ENCODE measurements at regions not wholly inside any gene's neighbourhood (a gene's known extent, or its start where the extent isn't known, plus 50 kb on each side); places are given as distances from the start of the nearest gene placed in this dataset.
"Not testable (repeated sequence)": the region's sequence is repeated elsewhere in the genome, so short reads cannot be mapped to it uniquely, and the experiment has no call there.

DNA sequence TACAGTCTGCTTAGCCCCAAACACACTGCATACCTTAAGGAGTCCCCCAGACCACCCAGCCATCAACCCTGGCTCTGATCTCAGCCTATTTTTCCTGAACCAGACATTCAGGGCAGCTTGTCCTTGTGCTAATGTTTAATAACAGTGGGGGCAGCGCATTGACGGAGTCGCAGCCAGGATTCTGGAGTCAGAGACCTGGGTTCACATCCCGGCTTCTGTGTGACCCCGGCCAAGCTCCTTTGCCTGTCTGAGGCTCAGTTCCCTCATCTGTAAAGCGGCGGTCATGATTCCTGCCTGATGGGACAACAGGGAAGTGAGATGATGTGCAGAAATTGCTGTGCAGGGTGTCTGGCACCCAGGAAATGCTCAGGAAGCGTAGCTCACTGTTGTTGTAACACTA is 63.1 kb downstream of the MATN1 start:
- FAIRE-seq (no peak), DNase-seq (ENCODE audit: low spot score) (no peak)

GRCh38 chr1:30659702-30660101 is 63.7 kb downstream of the MATN1 start:
- FAIRE-seq = no peak
- DNase-seq (ENCODE audit: low spot score) = no peak

DNA sequence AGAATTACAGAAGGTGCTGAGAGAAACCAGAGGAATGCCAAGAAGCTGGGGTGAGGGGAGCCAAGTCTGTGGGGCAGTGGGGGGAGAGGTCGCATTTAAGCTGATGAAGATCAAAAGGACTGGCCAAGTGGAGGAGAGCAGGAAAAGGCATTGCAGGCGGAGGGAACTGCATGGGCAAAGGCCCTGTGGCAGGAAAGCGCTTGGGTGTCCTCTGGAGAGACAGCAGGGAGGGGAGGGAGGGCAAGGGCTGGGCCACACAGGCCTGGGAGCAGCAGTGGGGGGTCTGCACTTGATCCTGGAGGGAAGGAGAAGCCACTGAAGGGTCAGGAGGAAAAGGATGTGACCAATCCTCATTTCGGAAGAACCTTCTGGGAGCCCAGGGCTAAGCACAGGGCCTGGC is 65.0 kb downstream of the MATN1 start:
- not testable (repeated sequence) for FAIRE-seq

GRCh38 chr1:30658014-30658336 is 65.4 kb downstream of the MATN1 start:
- FAIRE-seq = no peak
- no peak for DNase-seq (ENCODE audit: low spot score)

More for the DNA sequence above, 65.0 kb downstream of the MATN1 start:
- not testable (repeated sequence) for DNase-seq (ENCODE audit: low spot score)

- FAIRE-seq (no peak), DNase-seq (ENCODE audit: low spot score) (no peak)
Measured at GRCh38 chr1:30657131-30658013, 66.0 kb downstream of the MATN1 start.

- FAIRE-seq = no peak
- no peak for DNase-seq (ENCODE audit: low spot score)
Measured at GRCh38 chr1:30656171-30656940, 67.0 kb downstream of the MATN1 start.

GRCh38 chr1:30655672-30656071 is 67.7 kb downstream of the MATN1 start:
- FAIRE-seq (no peak), DNase-seq (ENCODE audit: low spot score) (no peak)

GRCh38 chr1:30654188-30654587 is 69.2 kb downstream of the MATN1 start:
- FAIRE-seq = no peak

DNA sequence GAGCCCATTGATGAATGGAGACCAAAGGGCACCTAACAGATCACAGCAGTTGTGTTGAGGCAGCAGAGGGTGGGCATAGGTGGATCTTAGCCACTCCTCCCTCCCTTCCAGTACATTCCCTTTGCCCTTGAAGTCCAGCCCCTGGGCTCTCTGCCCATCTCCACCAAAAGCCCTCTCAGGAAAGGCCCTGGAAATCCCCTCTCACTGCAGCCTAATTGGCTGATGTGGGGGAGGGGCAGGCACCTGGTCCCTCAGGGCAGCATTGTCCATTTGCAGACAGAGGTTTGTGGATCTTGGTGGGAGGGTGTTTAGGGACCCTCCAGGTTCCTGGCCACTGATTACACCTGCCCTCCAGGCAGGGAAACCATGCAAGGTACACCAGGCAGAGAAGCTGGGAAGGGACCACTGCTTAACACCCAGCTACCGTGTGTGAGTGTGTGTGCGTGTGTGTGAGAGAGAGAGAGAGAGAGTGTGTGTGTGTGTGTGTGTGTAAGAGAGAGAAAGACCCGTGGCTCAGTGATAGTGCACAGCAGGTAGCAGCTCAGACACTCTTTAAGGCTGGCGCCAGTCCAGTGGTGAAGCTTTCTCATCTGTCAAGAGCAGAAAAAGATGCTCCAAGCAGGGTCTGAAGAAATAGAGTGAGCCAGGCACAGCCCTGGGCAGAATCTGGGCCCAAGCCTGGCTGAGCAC is 71.1 kb downstream of the MATN1 start:
- no peak for FAIRE-seq
- no peak for DNase-seq (ENCODE audit: low spot score)

More at GRCh38 chr1:30654188-30654587, 69.2 kb downstream of the MATN1 start:
- no peak for DNase-seq (ENCODE audit: low spot score)

- not testable (repeated sequence) for FAIRE-seq; DNase-seq (ENCODE audit: low spot score)
Measured at GRCh38 chr1:30651395-30651794, 72.0 kb downstream of the MATN1 start.

- FAIRE-seq (no peak), DNase-seq (ENCODE audit: low spot score) (no peak)
Measured at GRCh38 chr1:30650968-30651320, 72.4 kb downstream of the MATN1 start.

- FAIRE-seq (no peak), DNase-seq (ENCODE audit: low spot score) (no peak)
Measured at GRCh38 chr1:30650038-30650967, 73.1 kb downstream of the MATN1 start.

- FAIRE-seq (no peak), DNase-seq (ENCODE audit: low spot score) (peak; percentile 18)
Measured at GRCh38 chr1:30649321-30649991, 73.9 kb downstream of the MATN1 start.

GRCh38 chr1:30648408-30649000 is 74.9 kb downstream of the MATN1 start:
- DNase-seq (ENCODE audit: low spot score) (no peak), FAIRE-seq (no peak)

DNA sequence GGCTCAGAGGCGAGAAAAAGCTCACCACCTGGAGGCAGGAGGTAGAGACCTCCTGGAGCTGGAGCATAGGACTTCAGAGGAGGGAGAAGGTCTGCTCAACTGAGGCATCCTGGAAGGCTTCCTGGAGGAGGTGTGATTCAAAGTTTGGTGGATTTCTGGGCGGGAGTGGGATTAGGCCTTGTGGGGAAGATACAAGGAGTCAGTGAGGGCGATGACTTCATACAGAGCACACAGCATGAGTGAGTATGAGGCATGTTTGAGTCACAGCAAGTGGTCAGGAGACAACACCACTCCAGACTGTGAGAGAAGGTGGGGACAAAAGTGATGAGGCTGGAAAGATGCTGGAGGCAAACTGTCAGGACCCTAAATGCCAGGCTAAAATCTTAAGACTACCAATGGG is 77.6 kb downstream of the MATN1 start:
- DNase-seq (ENCODE audit: low spot score) = peak; percentile 84
- no peak for FAIRE-seq

DNA sequence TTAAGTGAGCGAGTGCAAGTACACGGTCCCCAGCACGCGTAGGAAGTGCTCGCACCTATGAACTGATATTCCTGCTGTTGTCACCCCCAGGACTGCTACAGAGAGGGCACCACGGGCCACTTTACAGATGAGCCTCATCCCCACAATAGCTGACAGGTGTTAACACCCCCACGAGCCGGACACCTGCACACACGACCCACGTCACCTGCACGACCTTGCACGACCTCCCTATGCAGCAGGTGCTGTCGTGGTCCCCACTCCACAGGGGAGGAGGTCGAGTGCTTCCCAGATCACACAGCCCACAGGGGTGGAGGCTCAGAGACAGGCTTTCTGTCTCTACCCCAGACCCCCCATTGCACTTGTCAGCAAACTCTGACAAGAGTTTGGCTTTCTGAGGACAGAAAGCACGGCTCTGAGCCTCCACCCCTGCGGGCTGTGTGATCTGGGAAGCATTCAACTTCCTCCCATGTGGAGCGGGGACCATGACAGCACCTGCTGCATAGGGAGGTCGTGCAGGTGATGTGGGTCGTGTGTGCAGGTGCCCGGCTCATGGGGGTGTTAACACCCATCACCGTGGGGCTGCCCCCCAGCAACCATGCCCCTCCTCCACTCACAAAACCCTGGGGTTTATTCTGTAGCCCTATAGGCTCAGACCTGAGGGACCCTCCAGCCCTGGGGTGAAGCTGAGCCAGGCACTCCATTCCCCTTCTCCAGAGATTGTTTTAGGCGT is 80.8 kb downstream of the MATN1 start:
- FAIRE-seq (no peak), DNase-seq (ENCODE audit: low spot score) (no peak)

DNA sequence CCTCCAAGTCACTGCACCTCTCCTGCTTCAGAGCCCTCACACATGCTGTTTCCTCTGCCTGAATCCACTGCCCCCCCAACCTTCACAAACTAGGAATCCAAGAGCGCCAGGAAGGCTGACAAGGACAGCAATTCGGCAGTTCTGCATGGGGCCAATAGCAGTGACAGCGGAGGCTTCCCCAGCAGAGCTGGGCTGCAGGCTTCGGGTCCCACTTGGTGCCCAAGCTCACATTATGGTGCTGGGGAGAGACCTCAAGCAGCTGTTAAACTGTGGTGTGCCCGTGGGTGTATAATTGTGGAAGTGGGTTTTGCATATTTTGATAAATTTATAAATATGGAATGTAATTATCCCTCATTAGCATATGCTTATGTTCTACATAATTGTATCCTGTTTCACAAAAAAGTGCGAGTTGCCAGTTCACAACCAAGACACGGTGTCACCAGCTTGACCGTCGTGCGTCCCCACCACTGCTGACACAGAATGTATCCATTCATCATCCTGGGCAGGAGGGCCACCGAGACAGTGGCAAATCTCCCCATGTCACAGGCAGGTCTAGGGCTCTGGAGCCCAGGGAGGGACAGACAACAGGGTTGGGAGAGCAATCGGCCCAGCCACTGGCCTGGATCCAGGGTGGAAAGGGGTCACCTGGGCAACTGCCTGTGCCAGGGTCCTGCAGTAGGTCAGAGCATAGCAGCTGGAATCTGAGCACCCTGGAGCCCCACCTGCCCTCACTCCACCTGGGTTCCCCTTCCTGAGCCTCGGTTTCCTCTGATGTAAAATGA is 81.6 kb downstream of the MATN1 start:
- DNase-seq (ENCODE audit: low spot score) (no peak), FAIRE-seq (no peak)

DNA sequence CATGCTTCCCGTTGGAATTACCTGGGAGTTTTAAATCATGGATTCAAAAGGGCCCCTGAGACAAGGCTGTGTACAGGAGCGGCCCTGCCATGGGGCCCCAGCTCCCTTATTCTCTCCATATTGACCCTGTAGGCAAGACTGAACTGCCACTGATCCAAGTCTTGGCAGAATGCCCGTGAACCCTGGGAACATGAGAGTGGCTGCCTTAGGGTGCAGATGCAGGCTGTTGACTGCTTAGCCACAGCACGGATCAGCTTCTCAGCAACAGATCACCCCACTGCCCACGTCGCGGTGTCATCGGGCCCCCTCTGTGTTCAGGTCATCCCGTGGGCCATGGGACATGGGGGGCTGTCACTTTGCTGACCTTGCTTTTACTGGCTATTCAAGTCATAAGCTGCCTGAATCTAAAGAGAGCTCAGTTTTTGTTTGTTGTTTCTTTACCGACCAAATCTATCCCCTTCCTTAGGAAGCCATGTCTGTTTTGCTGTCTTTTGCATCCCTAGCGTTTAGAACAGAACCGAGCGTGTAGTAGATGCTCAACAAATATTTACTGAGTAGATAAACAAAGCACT is 83.4 kb downstream of the MATN1 start:
- no peak for DNase-seq (ENCODE audit: low spot score)
- FAIRE-seq = no peak

All from RCC 7860 (cell line).